Limb (tissue), 2 donors: ENCODE measurements at regions not wholly inside any gene's neighbourhood (a gene's known extent, or its start where the extent isn't known, plus 50 kb on each side); places are given as distances from the start of the nearest gene placed in this dataset.
"Not testable (repeated sequence)": the region's sequence is repeated elsewhere in the genome, so short reads cannot be mapped to it uniquely, and the experiment has no call there.

Experiments used
- DNase-seq, 2 donors: peaks; one replicate each; pipeline ENCODE4 v3.0.0-alpha.2; 2016; ENCODE audit errors: extremely low spot score in 2 of 2

- DNase-seq: not testable (repeated sequence)
These were observed 108.2 kb upstream of the TOX3 start for GRCh38 chr16:52655156-52655555.

DNA sequence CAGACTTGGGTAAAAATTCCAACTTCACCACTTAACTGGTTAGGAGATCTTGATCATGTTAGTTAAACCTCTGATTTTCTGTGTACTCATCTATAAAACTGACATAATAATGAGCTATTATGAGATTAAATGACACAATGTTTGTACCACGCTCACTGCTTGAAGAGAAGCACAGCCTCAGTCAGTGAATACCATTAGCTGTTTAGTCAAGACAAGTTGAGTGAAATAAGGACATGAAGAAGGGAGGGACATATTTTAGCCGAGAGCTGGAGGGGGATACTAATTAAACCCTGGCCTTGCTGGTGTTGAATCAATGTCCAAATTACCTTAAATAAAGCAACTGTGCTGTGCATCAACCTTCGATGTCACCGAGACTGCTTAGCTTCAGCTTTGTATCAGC, 105.1 kb upstream of the TOX3 start:
- DNase-seq: no peak

DNA sequence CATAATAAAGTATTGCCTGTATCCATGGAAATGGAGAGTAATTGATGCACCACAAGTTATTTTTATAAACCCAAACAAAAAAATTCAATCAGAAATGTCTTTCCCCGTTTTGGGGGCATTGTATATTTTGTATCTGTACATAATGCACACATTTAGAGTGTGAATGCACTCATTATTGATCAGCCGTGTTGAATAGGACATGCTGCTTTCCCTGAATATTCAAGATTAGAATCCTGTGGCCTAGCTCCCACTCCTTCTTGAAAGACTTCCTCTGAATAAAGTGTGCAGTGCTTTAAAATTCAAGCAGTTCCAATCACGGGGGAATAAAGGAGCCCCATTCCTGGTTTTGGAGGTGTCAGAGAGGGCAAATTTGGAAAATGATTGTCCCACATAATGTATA, 103.8 kb upstream of the TOX3 start:
- no peak for DNase-seq

DNA sequence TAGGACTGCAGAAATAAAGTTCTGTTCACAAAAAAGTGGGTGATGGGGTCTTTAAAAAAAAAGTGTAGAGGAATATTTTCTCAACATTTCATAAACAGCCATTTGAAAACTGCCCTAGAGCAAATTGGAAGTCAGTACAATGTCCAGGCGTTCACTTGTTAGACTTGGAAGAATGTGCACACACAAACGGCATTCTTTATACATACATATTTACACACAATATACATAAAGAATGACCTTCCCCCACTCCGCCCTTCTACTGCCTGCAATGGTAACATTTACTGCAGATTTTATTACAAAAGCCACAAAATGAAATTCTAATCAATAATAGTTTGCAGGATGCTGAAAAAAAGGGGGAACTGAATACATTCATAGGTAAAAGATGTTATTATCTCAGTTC, 103.4 kb upstream of the TOX3 start:
- DNase-seq: no peak

- DNase-seq: no peak
These were observed 102.9 kb upstream of the TOX3 start for GRCh38 chr16:52649870-52650269.

- DNase-seq: no peak
These were observed 100.6 kb upstream of the TOX3 start for GRCh38 chr16:52647588-52647987.

- DNase-seq: no peak
These were observed 96.1 kb upstream of the TOX3 start for GRCh38 chr16:52643006-52643405.

GRCh38 chr16:52634528-52634927, 87.6 kb upstream of the TOX3 start:
- no peak for DNase-seq

DNA sequence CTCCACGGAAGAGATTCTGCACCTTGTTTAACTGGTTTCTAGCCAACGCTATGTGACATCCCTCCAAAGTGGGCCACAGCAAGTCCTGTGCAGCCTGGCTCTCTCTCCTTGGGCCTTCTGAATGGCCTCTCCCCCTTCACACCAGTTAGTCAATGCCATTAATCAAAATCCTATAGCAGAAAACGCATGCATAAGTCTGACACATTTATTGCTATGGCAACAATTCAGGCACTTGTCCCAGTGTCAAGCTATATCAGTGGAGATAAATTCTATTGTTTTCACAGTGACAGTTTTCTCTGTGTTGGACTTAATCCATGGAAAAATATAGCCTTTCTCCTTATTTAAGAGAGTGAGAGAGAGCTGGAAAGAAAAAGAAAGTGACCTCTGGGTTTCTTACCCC, 87.2 kb upstream of the TOX3 start:
- DNase-seq: no peak

GRCh38 chr16:52633230-52633629, 86.3 kb upstream of the TOX3 start:
- DNase-seq: no peak

DNA sequence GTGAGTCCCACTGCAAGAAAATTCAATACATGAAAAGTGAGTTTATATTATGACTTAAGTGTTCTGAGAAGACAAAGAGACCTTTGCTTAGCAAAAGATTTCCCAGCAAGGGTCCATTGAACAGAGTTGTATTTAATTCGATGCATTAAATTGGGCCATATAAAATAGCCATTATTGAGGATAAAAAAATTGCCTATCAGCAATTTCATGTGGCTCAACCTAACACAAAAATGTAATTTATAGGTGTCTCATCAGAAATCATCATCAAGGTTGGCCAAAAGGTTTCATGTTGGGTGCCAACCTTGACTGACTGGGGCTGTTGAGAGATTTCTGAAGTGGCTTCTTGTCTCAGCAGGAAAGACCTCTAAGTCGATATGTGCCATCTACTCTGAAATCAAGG, 84.8 kb upstream of the TOX3 start:
- DNase-seq: no peak

DNA sequence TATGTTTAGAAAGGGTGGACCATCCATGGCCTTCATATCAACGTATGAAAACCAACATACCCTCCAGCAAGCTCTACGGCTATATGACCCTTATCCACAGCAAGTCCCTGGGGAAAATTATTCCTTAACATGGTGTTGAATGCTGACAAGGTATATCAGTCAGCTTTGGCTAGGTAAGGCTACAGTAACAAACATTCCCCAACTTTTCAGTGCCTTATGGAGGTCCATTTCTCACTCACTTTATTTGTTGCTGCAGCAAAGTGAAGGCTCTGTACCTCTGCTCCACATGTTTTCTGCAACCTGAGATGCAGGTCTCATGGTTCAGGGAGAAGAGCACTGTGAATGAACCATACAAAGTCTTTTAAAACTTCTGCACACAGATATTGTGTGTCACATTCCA, 83.8 kb upstream of the TOX3 start:
- no peak for DNase-seq

GRCh38 chr16:52629296-52629695, 82.4 kb upstream of the TOX3 start:
- no peak for DNase-seq

GRCh38 chr16:52624891-52625290, 77.9 kb upstream of the TOX3 start:
- DNase-seq: no peak

GRCh38 chr16:52621651-52622050, 74.7 kb upstream of the TOX3 start:
- no peak for DNase-seq

GRCh38 chr16:52618753-52619497, 72.0 kb upstream of the TOX3 start:
- no peak for DNase-seq

DNA sequence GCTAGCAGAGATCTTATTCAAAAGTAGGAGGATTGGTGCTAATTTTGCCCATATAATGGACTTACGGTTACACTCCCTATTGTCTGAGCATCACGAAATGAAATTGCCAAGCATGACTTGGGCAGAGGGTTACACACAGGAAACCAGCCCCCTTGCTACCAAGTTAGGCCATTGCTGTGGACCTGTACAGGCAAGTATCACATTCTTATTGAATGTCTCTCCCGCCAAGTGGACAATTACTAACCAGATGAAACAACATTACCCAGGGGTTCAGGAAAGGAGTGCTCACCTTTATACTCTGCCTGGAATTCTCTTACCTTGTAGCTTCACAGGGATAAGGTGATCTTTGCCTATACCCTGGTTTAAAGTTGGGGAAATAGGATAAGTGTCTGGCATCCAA, 70.6 kb upstream of the TOX3 start:
- DNase-seq: no peak

GRCh38 chr16:52613508-52613907, 66.6 kb upstream of the TOX3 start:
- DNase-seq: no peak

- DNase-seq: no peak
These were observed 65.1 kb upstream of the TOX3 start for GRCh38 chr16:52611817-52612673.

DNA sequence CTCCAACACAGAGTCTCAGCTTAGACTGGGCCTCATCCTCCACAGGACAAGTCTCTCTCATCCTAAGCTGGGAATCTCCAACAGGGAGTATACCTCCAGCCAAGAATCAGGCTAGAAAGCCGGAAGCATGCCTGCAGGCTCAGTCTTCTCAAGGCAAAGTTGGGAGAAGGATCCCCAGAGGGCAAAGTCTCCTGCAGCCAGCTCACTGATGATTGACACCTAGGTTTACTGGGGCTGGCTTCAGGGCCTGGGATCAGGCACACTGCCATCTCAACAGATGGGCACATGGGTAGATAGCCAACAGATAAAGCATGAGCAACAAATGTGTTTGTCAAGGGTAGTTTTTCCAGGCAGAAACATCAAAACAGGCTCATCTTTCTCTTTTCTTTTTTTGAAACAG, 56.1 kb upstream of the TOX3 start:
- DNase-seq: no peak

- peak in 1 of 2 donors; percentile 1 for DNase-seq
These were observed 51.0 kb upstream of the TOX3 start for GRCh38 chr16:52597772-52598483.

GRCh38 chr16:52597073-52597771, 50.3 kb upstream of the TOX3 start:
- no peak for DNase-seq
